ENCODE measurements at regions not wholly inside any gene's neighbourhood (a gene's known extent, or its start where the extent isn't known, plus 50 kb on each side); places are given as distances from the start of the nearest gene placed in this dataset. TPM values are rescaled to one million over a fixed set of nuclear protein-coding genes. Genes with fewer than 3 reads are reported as not detected.

DNA sequence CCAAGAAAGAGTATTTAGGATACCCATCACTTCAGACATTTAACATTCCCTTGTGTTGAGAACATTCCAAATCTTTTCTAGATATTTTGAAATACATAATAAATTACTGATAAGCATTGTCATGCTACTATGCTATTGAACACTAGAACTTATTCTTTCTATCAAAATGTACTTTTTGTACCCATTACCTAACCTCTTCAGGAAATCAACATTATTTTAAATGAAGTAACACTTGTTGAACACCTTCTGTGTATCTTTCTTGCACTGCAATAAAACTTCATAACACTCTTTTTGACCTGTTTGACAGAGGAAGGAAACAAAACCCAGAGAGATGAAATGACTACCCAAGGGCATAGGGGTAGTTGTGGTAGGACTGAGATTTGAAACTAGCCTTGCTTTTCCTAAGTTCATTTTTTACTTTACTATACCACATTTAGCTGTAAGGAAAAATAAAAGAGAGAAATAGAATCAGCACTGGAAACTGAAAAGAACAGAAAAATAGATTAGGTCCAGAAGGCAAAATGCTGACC lies 99.4 kb downstream of the UCHL5 start (continued):
- TF ChIP-seq, protein P1, sequence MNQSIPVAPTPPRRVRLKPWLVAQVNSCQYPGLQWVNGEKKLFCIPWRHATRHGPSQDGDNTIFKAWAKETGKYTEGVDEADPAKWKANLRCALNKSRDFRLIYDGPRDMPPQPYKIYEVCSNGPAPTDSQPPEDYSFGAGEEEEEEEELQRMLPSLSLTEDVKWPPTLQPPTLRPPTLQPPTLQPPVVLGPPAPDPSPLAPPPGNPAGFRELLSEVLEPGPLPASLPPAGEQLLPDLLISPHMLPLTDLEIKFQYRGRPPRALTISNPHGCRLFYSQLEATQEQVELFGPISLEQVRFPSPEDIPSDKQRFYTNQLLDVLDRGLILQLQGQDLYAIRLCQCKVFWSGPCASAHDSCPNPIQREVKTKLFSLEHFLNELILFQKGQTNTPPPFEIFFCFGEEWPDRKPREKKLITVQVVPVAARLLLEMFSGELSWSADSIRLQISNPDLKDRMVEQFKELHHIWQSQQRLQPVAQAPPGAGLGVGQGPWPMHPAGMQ (IDR thresholded peaks at IDR 0.05; ENCODE audit: borderline replicate concordance) = no peak
- TF ChIP-seq BHLHE40 (IDR thresholded peaks at IDR 0.05; ENCODE audit: borderline replicate concordance in 1 of 2, low read depth in 2 of 2, low read length in 1 of 2) (no peak), ATF2 (IDR thresholded peaks at IDR 0.05; ENCODE audit: low read length) (no peak), ZBTB40 (IDR thresholded peaks at IDR 0.05; ENCODE audit: borderline replicate concordance) (no peak), KDM1A (IDR thresholded peaks at IDR 0.05; ENCODE audit: borderline replicate concordance) (no peak), DPF2 (IDR thresholded peaks at IDR 0.05) (no peak), CREM (IDR thresholded peaks at IDR 0.05; ENCODE audit: low read depth) (no peak)
- TF ChIP-seq, protein P2, sequence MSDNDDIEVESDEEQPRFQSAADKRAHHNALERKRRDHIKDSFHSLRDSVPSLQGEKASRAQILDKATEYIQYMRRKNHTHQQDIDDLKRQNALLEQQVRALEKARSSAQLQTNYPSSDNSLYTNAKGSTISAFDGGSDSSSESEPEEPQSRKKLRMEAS (IDR thresholded peaks at IDR 0.05; ENCODE audit: low read depth, low read length) = no peak

Small RNA genes lying in the stretch of these regions (small RNA-seq; reads per million reads assigned to genes)
- gene RN7SKP126 = not detected

Measured in GM12878 (cell line).